Immature natural killer cell (primary cell): ENCODE measurements at regions not wholly inside any gene's neighbourhood (a gene's known extent, or its start where the extent isn't known, plus 50 kb on each side); places are given as distances from the start of the nearest gene placed in this dataset.

Source experiments
- DNase-seq, 3 donors: peaks; one replicate each; pipeline ENCODE4 v3.0.0; 2022; ENCODE audit warnings: mixed read lengths in 1 of 3
- H3K27ac Mint-ChIP-seq, 6 donors: one replicate each; pipeline ENCODE4 v1.8.0; 2020; ENCODE audit warnings: mixed read lengths in 6 of 6, mild to moderate bottlenecking in 5 of 6, inconsistent platforms in 4 of 6, moderate library complexity in 3 of 6
- H3K27me3 Mint-ChIP-seq, 3 donors: one replicate each; pipeline ENCODE4 v1.8.0; 2020 to 2021; ENCODE audit warnings: low read depth in 3 of 3, mild to moderate bottlenecking in 3 of 3, mixed read lengths in 3 of 3, moderate library complexity in 3 of 3, inconsistent platforms in 1 of 3
- H3K36me3 Mint-ChIP-seq, 3 donors: one replicate each; pipeline ENCODE4 v1.8.0; 2020; ENCODE audit warnings: mixed read lengths in 3 of 3, inconsistent platforms in 2 of 3, mild to moderate bottlenecking in 2 of 3
- H3K4me1 Mint-ChIP-seq, 2 donors: one replicate each; pipeline ENCODE4 v1.8.0; 2020; ENCODE audit warnings: inconsistent platforms in 2 of 2, mild to moderate bottlenecking in 2 of 2, mixed read lengths in 2 of 2, moderate library complexity in 1 of 2
- H3K4me3 Mint-ChIP-seq, 5 donors: one replicate each; pipeline ENCODE4 v1.8.0; 2020; ENCODE audit warnings: mild to moderate bottlenecking in 5 of 5, mixed read lengths in 5 of 5, inconsistent platforms in 3 of 5, moderate library complexity in 3 of 5
- H3K9me3 Mint-ChIP-seq, 6 donors: one replicate each; pipeline ENCODE4 v1.8.0; 2020; ENCODE audit warnings: mild to moderate bottlenecking in 6 of 6, mixed read lengths in 6 of 6, inconsistent platforms in 4 of 6, moderate library complexity in 3 of 6

DNA sequence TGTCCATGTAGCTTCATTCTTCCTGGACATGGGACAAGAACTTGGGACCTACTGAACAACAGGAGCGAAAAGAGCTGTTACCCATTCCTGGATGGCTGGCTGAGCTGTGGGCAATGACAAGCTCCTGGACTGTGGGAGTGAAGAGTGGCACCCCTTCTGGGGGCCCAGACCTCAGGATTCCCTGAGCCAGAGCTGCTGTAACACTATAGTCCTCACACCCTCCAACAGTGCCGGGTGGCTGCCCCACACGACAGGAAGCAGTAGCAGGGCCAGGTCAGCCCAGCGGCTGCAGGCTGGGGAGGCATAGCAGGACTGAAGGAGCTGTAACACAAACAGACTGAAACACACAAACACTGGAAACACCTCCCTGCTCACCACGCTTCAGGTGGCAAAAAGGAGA, 169.7 kb upstream of the IRX2 start:
- no peak for DNase-seq
- no peaks in the 10 kb centered on the region for H3K36me3 Mint-ChIP-seq
- H3K9me3 Mint-ChIP-seq: peaks cover 4 to 22% (median 8%) of the 10 kb centered on the region in 6 donors
- H3K4me1 Mint-ChIP-seq: no peaks in the 10 kb centered on the region
- H3K27ac Mint-ChIP-seq: no peak overlapping the region
- H3K27me3 Mint-ChIP-seq: peaks cover 0 to 3% (median 2%) of the 10 kb centered on the region in 3 donors
- no peak overlapping the region for H3K4me3 Mint-ChIP-seq

- no peak for DNase-seq
- no peaks in the 10 kb centered on the region for H3K4me1 Mint-ChIP-seq
- no peak overlapping the region for H3K4me3 Mint-ChIP-seq
- no peaks in the 10 kb centered on the region for H3K36me3 Mint-ChIP-seq
- H3K27me3 Mint-ChIP-seq: peaks cover 0 to 3% (median 2%) of the 10 kb centered on the region in 3 donors
- H3K9me3 Mint-ChIP-seq: peaks cover 4 to 22% (median 8%) of the 10 kb centered on the region in 6 donors
- no peak overlapping the region for H3K27ac Mint-ChIP-seq
Observed at GRCh38 chr5:2920312-2920711, 168.8 kb upstream of the IRX2 start.

DNA sequence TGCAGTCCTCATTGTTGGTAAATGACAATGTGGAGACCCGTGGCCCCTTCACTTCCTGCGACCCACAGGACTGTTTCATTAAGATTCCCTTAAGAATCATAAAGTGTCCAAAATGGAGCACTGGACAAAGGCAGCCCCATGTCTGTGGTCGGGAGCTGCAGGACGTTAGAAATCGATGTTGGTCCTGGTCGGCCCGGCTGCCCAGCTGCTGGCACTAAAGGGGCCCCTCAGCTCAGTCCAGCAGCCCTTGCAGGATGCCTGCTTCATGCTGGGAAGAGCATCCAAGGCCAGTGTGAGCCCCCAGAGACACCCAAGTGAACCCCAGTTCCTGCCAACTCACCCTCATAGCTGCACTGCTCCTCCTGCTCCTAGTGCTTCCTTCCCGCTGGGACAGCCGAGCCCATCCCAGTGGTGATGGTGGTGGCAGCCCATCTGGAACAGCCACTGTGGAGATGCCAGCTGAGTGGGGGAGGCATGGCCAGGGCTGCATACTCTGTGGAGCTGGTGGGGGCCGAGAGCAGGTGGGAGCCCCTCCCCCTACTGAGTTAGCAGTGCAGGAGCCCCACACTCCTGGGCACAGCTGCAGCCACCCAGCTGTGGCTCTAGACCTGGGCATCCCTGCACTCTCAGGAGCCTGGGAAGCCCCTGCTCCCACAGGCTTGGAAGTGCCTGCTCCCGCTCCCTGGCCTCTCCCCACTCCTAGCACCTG, 168.0 kb upstream of the IRX2 start:
- H3K9me3 Mint-ChIP-seq: peaks cover 4 to 22% (median 8%) of the 10 kb centered on the region in 6 donors
- no peak overlapping the region for H3K27ac Mint-ChIP-seq
- H3K27me3 Mint-ChIP-seq: peaks cover 0 to 3% (median 2%) of the 10 kb centered on the region in 3 donors
- H3K4me1 Mint-ChIP-seq: no peaks in the 10 kb centered on the region
- DNase-seq: no peak
- H3K36me3 Mint-ChIP-seq: no peaks in the 10 kb centered on the region
- H3K4me3 Mint-ChIP-seq: no peak overlapping the region

- H3K27ac Mint-ChIP-seq: no peak overlapping the region
- peaks cover 2 to 4% (median 3%) of the 10 kb centered on the region in 3 donors for H3K27me3 Mint-ChIP-seq
- no peak overlapping the region for H3K4me3 Mint-ChIP-seq
- no peak for DNase-seq
- no peaks in the 10 kb centered on the region for H3K4me1 Mint-ChIP-seq
- peaks cover 2 to 22% (median 8%) of the 10 kb centered on the region in 6 donors for H3K9me3 Mint-ChIP-seq
- no peaks in the 10 kb centered on the region for H3K36me3 Mint-ChIP-seq
Observed at GRCh38 chr5:2917524-2917923, 166.0 kb upstream of the IRX2 start.

GRCh38 chr5:2917093-2917492, 165.6 kb upstream of the IRX2 start:
- Mint-ChIP-seq H3K27me3 (peaks cover 2 to 4% (median 3%) of the 10 kb centered on the region in 3 donors), H3K9me3 (peaks cover 2 to 22% (median 8%) of the 10 kb centered on the region in 6 donors), H3K4me1 (no peaks in the 10 kb centered on the region), H3K36me3 (no peaks in the 10 kb centered on the region), H3K4me3 (no peak overlapping the region), H3K27ac (no peak overlapping the region)
- no peak for DNase-seq

DNA sequence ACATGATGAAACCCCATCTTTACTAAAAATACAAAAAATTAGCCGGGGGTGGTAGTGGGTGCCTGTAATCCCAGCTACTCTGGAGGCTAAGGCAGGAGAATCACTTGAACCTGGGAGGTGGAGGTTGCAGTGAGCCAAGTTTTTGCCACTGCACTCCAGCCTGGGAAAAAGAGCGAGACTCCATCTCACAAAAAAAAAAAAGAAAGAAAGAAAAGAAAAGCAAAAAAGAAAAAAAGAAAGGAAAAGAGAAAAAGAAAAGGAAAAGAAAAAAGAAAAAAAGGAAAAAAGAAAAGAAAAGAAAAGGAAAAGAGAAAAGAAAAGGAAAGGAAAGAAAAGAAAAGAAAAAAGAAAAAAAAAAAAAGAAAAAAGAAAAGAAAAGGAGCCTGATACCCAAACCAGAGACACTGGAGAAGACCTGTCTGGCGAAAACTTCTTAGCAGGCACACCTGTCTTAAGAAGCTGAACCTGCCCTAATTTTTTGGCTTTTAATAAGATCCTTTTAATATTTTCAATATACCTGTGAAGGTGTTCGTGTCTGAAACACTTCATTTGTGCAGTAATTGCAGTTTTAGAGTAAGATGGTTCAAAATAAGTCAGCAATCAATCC, 164.7 kb upstream of the IRX2 start:
- Mint-ChIP-seq H3K4me3 (no peak overlapping the region), H3K9me3 (peaks cover 2 to 22% (median 7%) of the 10 kb centered on the region in 6 donors), H3K36me3 (no peaks in the 10 kb centered on the region), H3K4me1 (no peaks in the 10 kb centered on the region), H3K27ac (no peak overlapping the region), H3K27me3 (peaks cover 2 to 4% (median 3%) of the 10 kb centered on the region in 3 donors)
- no peak for DNase-seq

- Mint-ChIP-seq H3K27me3 (peaks cover 2 to 4% (median 3%) of the 10 kb centered on the region in 3 donors), H3K9me3 (peaks cover 0 to 18% (median 6%) of the 10 kb centered on the region in 6 donors), H3K4me1 (no peaks in the 10 kb centered on the region), H3K4me3 (no peak overlapping the region), H3K27ac (no peak overlapping the region), H3K36me3 (no peaks in the 10 kb centered on the region)
- no peak for DNase-seq
Observed at GRCh38 chr5:2914981-2915484, 163.6 kb upstream of the IRX2 start.

GRCh38 chr5:2914022-2914661, 162.7 kb upstream of the IRX2 start:
- H3K4me1 Mint-ChIP-seq: no peaks in the 10 kb centered on the region
- H3K4me3 Mint-ChIP-seq: no peak overlapping the region
- H3K27me3 Mint-ChIP-seq: peaks cover 2 to 4% (median 3%) of the 10 kb centered on the region in 3 donors
- DNase-seq: no peak
- H3K36me3 Mint-ChIP-seq: no peaks in the 10 kb centered on the region
- no peak overlapping the region for H3K27ac Mint-ChIP-seq
- H3K9me3 Mint-ChIP-seq: peaks cover 0 to 18% (median 6%) of the 10 kb centered on the region in 6 donors

DNA sequence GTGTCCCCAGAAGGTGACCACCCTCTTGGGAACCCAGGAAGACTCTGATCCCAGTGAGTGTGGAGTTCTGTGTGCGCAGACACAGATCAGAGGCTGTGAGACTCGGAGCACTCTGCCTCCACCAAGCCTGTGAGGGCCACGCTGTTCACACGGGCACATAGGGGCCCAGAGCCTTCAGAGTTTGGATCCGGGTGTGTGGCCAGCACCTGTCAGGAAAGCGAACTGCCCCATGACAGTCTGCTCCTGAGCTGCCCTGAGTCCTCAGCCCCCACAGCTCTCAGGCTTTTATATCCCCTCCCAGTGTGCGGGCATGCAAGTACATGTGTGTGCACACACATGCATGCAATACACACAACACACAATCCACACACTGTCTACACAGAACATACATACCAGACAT, 161.8 kb upstream of the IRX2 start:
- DNase-seq: no peak
- Mint-ChIP-seq H3K4me1 (no peaks in the 10 kb centered on the region), H3K27ac (no peak overlapping the region), H3K9me3 (peaks cover 0 to 13% (median 5%) of the 10 kb centered on the region in 6 donors), H3K4me3 (no peak overlapping the region), H3K27me3 (peaks cover under 1 to 4% (median 2%) of the 10 kb centered on the region in 3 donors), H3K36me3 (no peaks in the 10 kb centered on the region)

DNA sequence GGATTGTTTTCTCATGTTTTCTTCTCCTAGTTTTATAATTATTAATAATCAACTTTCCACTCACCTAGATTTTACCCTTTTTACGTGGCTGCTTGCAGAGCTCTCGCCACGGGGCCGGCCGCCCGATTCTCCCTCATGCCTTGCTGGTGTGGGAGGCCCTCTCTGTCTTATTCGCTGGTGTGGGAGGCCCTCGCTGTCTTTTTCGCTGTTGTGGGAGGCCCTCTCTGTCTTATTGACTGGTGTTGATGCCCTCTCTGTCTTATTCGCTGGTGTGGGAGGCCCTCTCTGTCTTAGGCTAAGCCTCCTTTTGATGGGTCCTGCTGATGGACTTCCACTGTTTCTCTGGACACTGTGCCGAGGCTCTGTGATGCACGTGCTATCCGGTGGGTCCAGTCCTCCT, 161.3 kb upstream of the IRX2 start:
- no peaks in the 10 kb centered on the region for H3K36me3 Mint-ChIP-seq
- DNase-seq: no peak
- peaks cover 0 to 11% (median 3%) of the 10 kb centered on the region in 6 donors for H3K9me3 Mint-ChIP-seq
- no peaks in the 10 kb centered on the region for H3K4me1 Mint-ChIP-seq
- no peak overlapping the region for H3K4me3 Mint-ChIP-seq
- H3K27ac Mint-ChIP-seq: no peak overlapping the region
- peaks cover 0 to 4% (median 2%) of the 10 kb centered on the region in 3 donors for H3K27me3 Mint-ChIP-seq

- peaks cover 0 to 7% (median 3%) of the 10 kb centered on the region in 6 donors for H3K9me3 Mint-ChIP-seq
- H3K27ac Mint-ChIP-seq: no peak overlapping the region
- DNase-seq: no peak
- H3K27me3 Mint-ChIP-seq: peaks cover 0 to 4% (median 2%) of the 10 kb centered on the region in 3 donors
- no peaks in the 10 kb centered on the region for H3K4me1 Mint-ChIP-seq
- H3K36me3 Mint-ChIP-seq: no peaks in the 10 kb centered on the region
- H3K4me3 Mint-ChIP-seq: no peak overlapping the region
Observed at GRCh38 chr5:2910401-2911175, 159.1 kb upstream of the IRX2 start.

- Mint-ChIP-seq H3K4me3 (no peak overlapping the region), H3K9me3 (peaks cover 0 to 7% (median 2%) of the 10 kb centered on the region in 6 donors), H3K27me3 (peaks cover 0 to 4% (median 0%) of the 10 kb centered on the region in 3 donors), H3K36me3 (no peaks in the 10 kb centered on the region), H3K27ac (no peak overlapping the region), H3K4me1 (no peaks in the 10 kb centered on the region)
- DNase-seq: no peak
Observed at GRCh38 chr5:2909035-2909434, 157.6 kb upstream of the IRX2 start.

DNA sequence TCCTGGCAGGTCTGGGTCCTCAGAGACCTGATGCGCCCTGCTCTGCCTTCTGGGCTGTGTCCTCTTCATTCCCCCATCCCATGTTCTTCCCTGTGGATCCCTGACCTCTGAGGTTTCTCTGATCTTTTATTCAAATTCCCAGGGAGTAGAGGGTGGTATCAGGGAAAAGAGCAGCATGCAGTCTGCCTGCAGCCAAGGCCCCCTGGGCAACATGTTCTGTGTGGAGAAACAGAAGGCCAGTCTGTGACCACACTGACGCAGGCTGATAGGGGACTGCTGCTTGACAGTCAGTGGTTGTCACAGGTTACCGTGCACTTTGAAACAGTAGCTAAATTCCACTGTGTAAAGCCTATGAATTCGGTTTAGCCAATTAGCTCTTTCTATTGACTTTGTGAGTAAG, 156.6 kb upstream of the IRX2 start:
- H3K9me3 Mint-ChIP-seq: peaks cover 0 to 6% (median under 1%) of the 10 kb centered on the region in 6 donors
- H3K4me1 Mint-ChIP-seq: no peaks in the 10 kb centered on the region
- H3K4me3 Mint-ChIP-seq: no peak overlapping the region
- H3K27me3 Mint-ChIP-seq: peaks cover 0 to 4% (median 0%) of the 10 kb centered on the region in 3 donors
- H3K36me3 Mint-ChIP-seq: no peaks in the 10 kb centered on the region
- H3K27ac Mint-ChIP-seq: no peak overlapping the region
- no peak for DNase-seq
